Neural progenitor cell (in vitro differentiated cells): ENCODE measurements at regions not wholly inside any gene's neighbourhood (a gene's known extent, or its start where the extent isn't known, plus 50 kb on each side); places are given as distances from the start of the nearest gene placed in this dataset.

ENCODE experiments used
- DNase-seq: peaks from one replicate; pipeline ENCODE4 v3.0.0-alpha.2; 2016; ENCODE audit warnings: low spot score
- H2AFZ ChIP-seq: fragments of 200-600 bp; sonication (generic); replicated peaks from 2 replicates; pipeline ENCODE4 v1.6.1; 2016; ENCODE audit warnings: antibody characterized with exemption
- H3F3A ChIP-seq: fragments of 200-600 bp; sonication (generic); 2 replicates; pipeline ENCODE4 v1.6.1; 2016; ENCODE audit warnings: antibody characterized with exemption, low read depth
- H3K27ac ChIP-seq: fragments of 200-600 bp; sonication (generic); 2 replicates; pipeline ENCODE4 v1.5.1; 2016; ENCODE audit warnings: mild to moderate bottlenecking
- H3K27me3 ChIP-seq: fragments of 200-600 bp; sonication (generic); 2 replicates; pipeline ENCODE4 v1.6.1; 2016; ENCODE audit warnings: mild to moderate bottlenecking, moderate library complexity
- H3K36me3 ChIP-seq: fragments of 200-600 bp; sonication (generic); 2 replicates; pipeline ENCODE4 v1.5.1; 2016
- H3K4me1 ChIP-seq: fragments of 200-600 bp; sonication (generic); 2 replicates; pipeline ENCODE4 v1.6.1; 2016; ENCODE audit warnings: mixed run types
- H3K4me2 ChIP-seq: fragments of 200-600 bp; sonication (generic); 2 replicates; pipeline ENCODE4 v1.6.1; 2016
- H3K4me3 ChIP-seq: fragments of 200-600 bp; sonication (generic); 2 replicates; pipeline ENCODE4 v1.5.1; 2016
- H3K79me2 ChIP-seq: fragments of 200-600 bp; sonication (generic); 2 replicates; pipeline ENCODE4 v1.6.1; 2016; ENCODE audit warnings: low read depth
- H3K9ac ChIP-seq: fragments of 200-600 bp; sonication (generic); 2 replicates; pipeline ENCODE4 v1.6.1; 2016
- H3K9me3 ChIP-seq: fragments of 200-600 bp; sonication (generic); 2 replicates; pipeline ENCODE4 v1.5.1; 2016; ENCODE audit warnings: low read depth
- H4K20me1 ChIP-seq: fragments of 200-600 bp; sonication (generic); 2 replicates; pipeline ENCODE4 v1.6.1; 2016; ENCODE audit warnings: low read depth
- H3K27ac Mint-ChIP-seq: 3 replicates; pipeline ENCODE4 v1.8.0; 2021; ENCODE audit warnings: mixed read lengths
- H3K27me3 Mint-ChIP-seq: 2 replicates; pipeline ENCODE4 v1.8.0; 2022; ENCODE audit warnings: low read depth, mild to moderate bottlenecking, inconsistent platforms, moderate library complexity, mixed read lengths; ENCODE audit not compliant: insufficient read depth
- H3K36me3 Mint-ChIP-seq: 3 replicates; pipeline ENCODE4 v1.8.0; 2021; ENCODE audit warnings: mixed read lengths
- H3K4me1 Mint-ChIP-seq: 3 replicates; pipeline ENCODE4 v1.8.0; 2021; ENCODE audit warnings: mixed read lengths
- H3K4me3 Mint-ChIP-seq: 3 replicates; pipeline ENCODE4 v1.8.0; 2021; ENCODE audit warnings: mild to moderate bottlenecking, moderate library complexity, mixed read lengths
- H3K9me3 Mint-ChIP-seq: 3 replicates; pipeline ENCODE4 v1.8.0; 2020; ENCODE audit warnings: mixed read lengths
- EZH2 ChIP-seq: fragments of 200-600 bp; sonication (generic); IDR thresholded peaks from 2 replicates; pipeline ENCODE4 v1.6.1; 2017; ENCODE audit warnings: antibody characterized with exemption, mild to moderate bottlenecking, moderate library complexity
- EZH2phosphoT487 ChIP-seq: fragments of 200-600 bp; sonication (generic); IDR thresholded peaks from 2 replicates; pipeline ENCODE4 v1.6.1; 2017; ENCODE audit warnings: antibody characterized with exemption
- TF ChIP-seq, protein P1 (sequence below): fragments of 200-600 bp; sonication (generic); IDR thresholded peaks from 2 replicates; pipeline ENCODE4 v1.5.1; 2017; ENCODE audit warnings: antibody characterized with exemption, mild to moderate bottlenecking

GRCh38 chr17:69851736-69852135 lies 223.3 kb upstream of the KCNJ16 start:
- Mint-ChIP-seq H3K9me3 (peaks cover 3% of the 10 kb centered on the region), H3K4me1 (peaks cover 17% of the 10 kb centered on the region), H3K27ac (no peak overlapping the region), H3K4me3 (no peak overlapping the region), H3K27me3 (peaks cover 2% of the 10 kb centered on the region), H3K36me3 (no peaks in the 10 kb centered on the region)
- Histone ChIP-seq H3K27ac (no peak overlapping the region), H3K9ac (no peak overlapping the region), H3K4me3 (no peak overlapping the region), H3K36me3 (no peaks in the 10 kb centered on the region), H3K4me2 (no peak overlapping the region), H2AFZ (no peak overlapping the region), H3F3A (no peaks in the 10 kb centered on the region), H3K9me3 (no peaks in the 10 kb centered on the region), H3K4me1 (no peaks in the 10 kb centered on the region), H4K20me1 (no peaks in the 10 kb centered on the region), H3K27me3 (no peaks in the 10 kb centered on the region), H3K79me2 (no peaks in the 10 kb centered on the region)
- DNase-seq: no peak
- TF ChIP-seq, protein P1, sequence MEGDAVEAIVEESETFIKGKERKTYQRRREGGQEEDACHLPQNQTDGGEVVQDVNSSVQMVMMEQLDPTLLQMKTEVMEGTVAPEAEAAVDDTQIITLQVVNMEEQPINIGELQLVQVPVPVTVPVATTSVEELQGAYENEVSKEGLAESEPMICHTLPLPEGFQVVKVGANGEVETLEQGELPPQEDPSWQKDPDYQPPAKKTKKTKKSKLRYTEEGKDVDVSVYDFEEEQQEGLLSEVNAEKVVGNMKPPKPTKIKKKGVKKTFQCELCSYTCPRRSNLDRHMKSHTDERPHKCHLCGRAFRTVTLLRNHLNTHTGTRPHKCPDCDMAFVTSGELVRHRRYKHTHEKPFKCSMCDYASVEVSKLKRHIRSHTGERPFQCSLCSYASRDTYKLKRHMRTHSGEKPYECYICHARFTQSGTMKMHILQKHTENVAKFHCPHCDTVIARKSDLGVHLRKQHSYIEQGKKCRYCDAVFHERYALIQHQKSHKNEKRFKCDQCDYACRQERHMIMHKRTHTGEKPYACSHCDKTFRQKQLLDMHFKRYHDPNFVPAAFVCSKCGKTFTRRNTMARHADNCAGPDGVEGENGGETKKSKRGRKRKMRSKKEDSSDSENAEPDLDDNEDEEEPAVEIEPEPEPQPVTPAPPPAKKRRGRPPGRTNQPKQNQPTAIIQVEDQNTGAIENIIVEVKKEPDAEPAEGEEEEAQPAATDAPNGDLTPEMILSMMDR: no peak
- no peak for TF ChIP-seq EZH2
- no peak for TF ChIP-seq EZH2phosphoT487

DNA sequence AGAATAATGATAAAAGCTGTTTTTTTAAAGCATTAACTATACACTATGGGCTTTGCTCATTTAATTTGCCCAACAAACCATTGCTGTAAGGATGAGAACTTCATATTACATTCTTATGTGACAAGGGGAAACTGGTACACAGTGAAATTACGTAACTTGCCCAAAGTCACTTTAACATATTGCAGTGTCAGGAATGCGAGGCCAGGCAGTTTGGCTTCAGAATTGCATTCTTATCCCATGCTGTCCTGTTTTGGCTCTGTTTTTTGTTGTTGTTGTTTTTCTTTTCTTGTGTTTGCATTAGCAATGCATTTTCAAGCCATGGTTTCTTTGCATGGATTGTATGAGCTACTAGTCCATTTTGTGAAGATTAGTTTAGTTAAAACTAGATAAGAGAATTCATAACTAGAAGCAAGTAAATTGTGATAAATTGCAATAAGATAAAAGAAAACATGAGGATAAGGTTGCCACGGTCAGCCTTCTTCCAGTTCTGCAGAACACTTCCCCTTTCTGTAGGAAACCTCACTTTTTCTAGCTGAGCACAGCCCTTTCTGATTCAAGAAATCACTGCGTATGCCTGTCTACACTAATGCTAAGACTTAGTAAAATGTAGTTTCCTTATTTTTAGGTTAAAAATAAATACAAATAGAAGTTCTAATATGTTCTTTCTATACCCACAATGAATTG lies 221.3 kb upstream of the KCNJ16 start:
- Histone ChIP-seq H3K79me2 (no peaks in the 10 kb centered on the region), H3K4me1 (no peaks in the 10 kb centered on the region), H2AFZ (no peak overlapping the region), H3K36me3 (peaks cover 4% of the 10 kb centered on the region), H3K9ac (no peak overlapping the region), H3K27me3 (no peaks in the 10 kb centered on the region), H3K9me3 (peaks cover 5% of the 10 kb centered on the region), H3K4me2 (no peak overlapping the region), H3F3A (no peaks in the 10 kb centered on the region), H4K20me1 (no peaks in the 10 kb centered on the region), H3K4me3 (no peak overlapping the region), H3K27ac (no peak overlapping the region)
- Mint-ChIP-seq H3K9me3 (peaks cover 9% of the 10 kb centered on the region), H3K4me1 (peaks cover 17% of the 10 kb centered on the region), H3K4me3 (no peak overlapping the region), H3K36me3 (peaks cover 1% of the 10 kb centered on the region), H3K27me3 (no peaks in the 10 kb centered on the region), H3K27ac (no peak overlapping the region)
- TF ChIP-seq EZH2 (no peak), EZH2phosphoT487 (no peak)
- TF ChIP-seq, protein P1: no peak
- no peak for DNase-seq

DNA sequence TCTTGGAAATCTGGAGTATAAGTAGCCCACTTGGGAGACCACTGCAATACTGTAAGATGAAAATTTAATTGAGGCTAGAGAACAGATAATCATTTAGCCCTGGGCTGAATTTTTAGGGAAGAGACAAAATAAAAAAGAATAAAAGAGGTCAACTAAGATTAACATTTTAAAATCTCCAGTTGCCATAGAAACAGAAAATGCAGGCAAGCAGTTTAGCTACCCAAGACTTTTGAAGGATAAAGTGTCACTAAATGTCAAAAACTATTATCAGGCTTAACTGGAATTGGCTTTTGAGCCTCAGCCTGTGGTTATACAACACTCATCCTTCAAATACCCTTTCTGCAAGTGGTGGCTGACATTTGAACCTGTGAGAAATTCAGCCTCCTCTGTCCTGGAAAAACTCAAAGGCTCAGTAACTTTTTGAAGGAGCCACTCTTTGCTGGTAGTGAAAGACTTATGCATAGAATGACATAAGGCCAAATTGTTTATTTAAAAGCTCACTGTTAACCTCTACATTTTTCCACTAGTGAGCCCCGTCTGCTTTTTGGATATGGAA lies 220.7 kb upstream of the KCNJ16 start:
- Histone ChIP-seq H3K4me1 (no peaks in the 10 kb centered on the region), H2AFZ (no peak overlapping the region), H3K27ac (no peak overlapping the region), H3K79me2 (no peaks in the 10 kb centered on the region), H3K9ac (no peak overlapping the region), H3K36me3 (peaks cover 4% of the 10 kb centered on the region), H3K27me3 (no peaks in the 10 kb centered on the region), H3K4me2 (no peak overlapping the region), H4K20me1 (no peaks in the 10 kb centered on the region), H3F3A (no peaks in the 10 kb centered on the region), H3K4me3 (no peak overlapping the region), H3K9me3 (peaks cover 5% of the 10 kb centered on the region)
- H3K27me3 Mint-ChIP-seq: no peaks in the 10 kb centered on the region
- no peak for DNase-seq
- H3K27ac Mint-ChIP-seq: no peak overlapping the region
- no peak for TF ChIP-seq EZH2
- H3K36me3 Mint-ChIP-seq: peaks cover 1% of the 10 kb centered on the region
- no peak overlapping the region for H3K4me3 Mint-ChIP-seq
- peaks cover 12% of the 10 kb centered on the region for H3K9me3 Mint-ChIP-seq
- H3K4me1 Mint-ChIP-seq: peaks cover 17% of the 10 kb centered on the region

DNA sequence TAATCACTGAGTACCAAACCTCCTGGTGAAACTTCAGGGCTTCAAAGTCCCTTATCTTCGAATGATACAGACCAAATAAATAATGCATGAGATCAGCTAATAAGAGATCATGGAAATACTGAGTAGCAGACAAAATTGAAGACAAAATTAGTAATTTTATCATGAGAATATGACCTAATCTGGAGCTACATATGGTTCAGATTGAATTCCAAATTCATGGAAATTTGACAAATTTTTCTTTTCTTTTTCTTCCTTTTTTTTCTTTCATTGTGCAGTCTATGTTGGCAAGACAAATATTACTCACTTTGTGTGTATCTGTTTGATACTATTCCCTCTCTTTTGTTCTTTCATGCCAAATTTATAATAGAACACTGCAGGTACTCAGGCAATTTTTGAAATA lies 218.1 kb upstream of the KCNJ16 start:
- H3K4me3 Mint-ChIP-seq: no peak overlapping the region
- Histone ChIP-seq H3K79me2 (no peaks in the 10 kb centered on the region), H3K27ac (no peak overlapping the region), H2AFZ (no peak overlapping the region), H3K27me3 (no peaks in the 10 kb centered on the region), H3K4me2 (no peak overlapping the region), H3K9ac (no peak overlapping the region), H3K4me3 (no peak overlapping the region), H3K9me3 (peaks cover 5% of the 10 kb centered on the region), H3F3A (no peaks in the 10 kb centered on the region), H4K20me1 (no peaks in the 10 kb centered on the region), H3K36me3 (peaks cover 4% of the 10 kb centered on the region), H3K4me1 (no peaks in the 10 kb centered on the region)
- TF ChIP-seq EZH2phosphoT487 (no peak), EZH2 (no peak)
- TF ChIP-seq, protein P1: no peak
- H3K27me3 Mint-ChIP-seq: no peaks in the 10 kb centered on the region
- H3K4me1 Mint-ChIP-seq: peaks cover 17% of the 10 kb centered on the region
- H3K36me3 Mint-ChIP-seq: peaks cover 1% of the 10 kb centered on the region
- peaks cover 19% of the 10 kb centered on the region for H3K9me3 Mint-ChIP-seq
- no peak overlapping the region for H3K27ac Mint-ChIP-seq
- no peak for DNase-seq
